IMR-90 (cell line): ENCODE measurements at regions not wholly inside any gene's neighbourhood (a gene's known extent, or its start where the extent isn't known, plus 50 kb on each side); places are given as distances from the start of the nearest gene placed in this dataset.
"Not testable (repeated sequence)": the region's sequence is repeated elsewhere in the genome, so short reads cannot be mapped to it uniquely, and the experiment has no call there.

Experiments used
- ATAC-seq: fragments of 200-7000 bp; cut with Tn5 transposase; 2 replicates; pipeline ENCODE4 v1.9.1; 2020; ENCODE audit warnings: low read depth, mild to moderate bottlenecking, moderate library complexity
- BruUV-seq: library from RNA; stranded (reverse); fragments of 400-500 nt; replicated peaks from 2 replicates; lab custom pipeline; 2021; lab: Mats Ljungman, UMichigan
- CTCF ChIA-PET: fragments of 300-600 bp; formaldehyde crosslinking; extraction: SDS; loops from one replicate; lab custom pipeline; 2021; ENCODE audit warnings: antibody characterized with exemption; lab: Yijun Ruan, JAX
- POLR2A ChIA-PET: fragments of 300-600 bp; sonication (Branson Sonifier 250); formaldehyde crosslinking; loops from one replicate; lab custom pipeline; 2022; ENCODE audit warnings: antibody characterized with exemption; ENCODE audit not compliant: unreplicated experiment; lab: Charles Lee
- DNase-seq: peaks from one replicate; pipeline ENCODE4 v3.0.0; 2013
- H2AFZ ChIP-seq: replicated peaks from 2 replicates; pipeline ENCODE3; 2013; ENCODE audit warnings: low read length, mild to moderate bottlenecking; ENCODE audit not compliant: poor library complexity
- H2AK5ac ChIP-seq: 2 replicates; pipeline ENCODE4 v1.6.1; 2013; ENCODE audit warnings: low read depth, low read length, inconsistent platforms
- H2AK9ac ChIP-seq: replicated peaks from 2 replicates; pipeline ENCODE3; 2013; ENCODE audit warnings: mild to moderate bottlenecking, low read depth, low read length, moderate library complexity; ENCODE audit not compliant: poor library complexity
- H2BK120ac ChIP-seq: 2 replicates; pipeline ENCODE4 v1.6.1; 2013; ENCODE audit warnings: low read depth, low read length, inconsistent platforms
- H2BK15ac ChIP-seq: 3 replicates; pipeline ENCODE4 v1.6.1; 2013; ENCODE audit warnings: low read depth, low read length, inconsistent platforms
- H2BK20ac ChIP-seq: 2 replicates; pipeline ENCODE4 v1.6.1; 2013; ENCODE audit warnings: low read depth, mild to moderate bottlenecking, inconsistent platforms, low read length, moderate library complexity
- H2BK5ac ChIP-seq: 2 replicates; pipeline ENCODE4 v1.6.1; 2013; ENCODE audit warnings: mild to moderate bottlenecking, low read depth, low read length, inconsistent platforms; ENCODE audit not compliant: poor library complexity, severe bottlenecking
- H3K14ac ChIP-seq: replicated peaks from 2 replicates; pipeline ENCODE4 v1.6.1; 2013; ENCODE audit warnings: low read depth, low read length, inconsistent platforms
- H3K18ac ChIP-seq: 2 replicates; pipeline ENCODE4 v1.6.1; 2013; ENCODE audit warnings: low read depth, low read length, control low read depth
- H3K23ac ChIP-seq: 2 replicates; pipeline ENCODE4 v1.6.1; 2013; ENCODE audit warnings: low read depth, low read length, inconsistent platforms
- H3K27ac ChIP-seq: 2 replicates; pipeline ENCODE4 v1.5.1; 2013; ENCODE audit warnings: mild to moderate bottlenecking, control low read depth, low read length; ENCODE audit not compliant: insufficient read depth
- H3K27me3 ChIP-seq: 2 replicates; pipeline ENCODE4 v1.6.1; 2013; ENCODE audit warnings: low read length; ENCODE audit not compliant: control insufficient read depth, insufficient read depth
- H3K36me3 ChIP-seq: 2 replicates; pipeline ENCODE4 v1.6.1; 2013; ENCODE audit warnings: low read length, mixed read lengths; ENCODE audit not compliant: control insufficient read depth, insufficient read depth
- H3K4ac ChIP-seq: 2 replicates; pipeline ENCODE4 v1.6.1; 2013; ENCODE audit warnings: low read depth, low read length, inconsistent platforms
- H3K4me1 ChIP-seq: 2 replicates; pipeline ENCODE4 v1.6.1; 2013; ENCODE audit warnings: low read length, mixed read lengths; ENCODE audit not compliant: control insufficient read depth, insufficient read depth
- H3K4me2 ChIP-seq: 2 replicates; pipeline ENCODE4 v1.6.1; 2013; ENCODE audit warnings: low read depth, mild to moderate bottlenecking, control low read depth, low read length, moderate library complexity
- H3K4me3 ChIP-seq: 2 replicates; pipeline ENCODE4 v1.5.1; 2013; ENCODE audit warnings: low read depth, mild to moderate bottlenecking, control low read depth, low read length, moderate library complexity; ENCODE audit not compliant: insufficient read depth
- H3K56ac ChIP-seq: 2 replicates; pipeline ENCODE4 v1.6.1; 2013; ENCODE audit warnings: low read length, inconsistent platforms; ENCODE audit not compliant: insufficient read depth; ENCODE audit errors: extremely low read depth
- H3K79me1 ChIP-seq, 2 experiments: 2 replicates each; pipeline ENCODE4 v1.6.1; 2013; ENCODE audit warnings: low read length in 2 of 2, inconsistent platforms in 1 of 2, low read depth in 1 of 2
- H3K9ac ChIP-seq: 2 replicates; pipeline ENCODE4 v1.6.1; 2013; ENCODE audit warnings: low read depth, low read length, control low read depth
- H3K9me1 ChIP-seq: 2 replicates; pipeline ENCODE4 v1.6.1; 2013; ENCODE audit warnings: low read length, inconsistent platforms; ENCODE audit not compliant: insufficient read depth
- H3K9me3 ChIP-seq: 2 replicates; pipeline ENCODE4 v1.6.1; 2013; ENCODE audit warnings: low read length; ENCODE audit not compliant: control insufficient read depth, insufficient read depth
- H4K20me1 ChIP-seq: 2 replicates; pipeline ENCODE4 v1.6.1; 2013; ENCODE audit warnings: low read length, inconsistent platforms; ENCODE audit not compliant: insufficient read depth
- H4K5ac ChIP-seq: 2 replicates; pipeline ENCODE4 v1.6.1; 2013; ENCODE audit warnings: mild to moderate bottlenecking, low read depth, low read length, control low read depth
- H4K8ac ChIP-seq, 2 experiments: 2 replicates each; pipeline ENCODE4 v1.6.1; 2013; ENCODE audit warnings: low read depth in 2 of 2, low read length in 2 of 2, control low read depth in 1 of 2, inconsistent platforms in 1 of 2
- H4K91ac ChIP-seq: 2 replicates; pipeline ENCODE4 v1.6.1; 2013; ENCODE audit warnings: low read depth, low read length, inconsistent platforms; ENCODE audit not compliant: insufficient read depth
- CEBPB ChIP-seq: IDR thresholded peaks from 2 replicates; pipeline ENCODE4 v1.6.1; 2012; ENCODE audit warnings: low read depth, low read length, improper control_type of control experiment
- CHD1 ChIP-seq: IDR thresholded peaks from 2 replicates; pipeline ENCODE4 v1.6.1; 2012; ENCODE audit warnings: low read depth, low read length, improper control_type of control experiment
- FOS ChIP-seq: fragments of 150-350 bp; IDR thresholded peaks from 2 replicates; pipeline ENCODE4 v1.6.1; 2016; ENCODE audit warnings: low read depth, low read length
- MAFK ChIP-seq: IDR thresholded peaks from 2 replicates; pipeline ENCODE4 v1.6.1; 2012; ENCODE audit warnings: low read depth, low read length, improper control_type of control experiment
- MAZ ChIP-seq: IDR thresholded peaks from 2 replicates; pipeline ENCODE4 v1.6.1; 2012; ENCODE audit warnings: low read depth, mild to moderate bottlenecking, low read length, improper control_type of control experiment, moderate library complexity, borderline replicate concordance
- MXI1 ChIP-seq: IDR thresholded peaks from 2 replicates; pipeline ENCODE4 v1.6.1; 2012; ENCODE audit warnings: low read depth, mild to moderate bottlenecking, low read length, moderate library complexity, borderline replicate concordance
- RFX5 ChIP-seq: IDR thresholded peaks from 2 replicates; pipeline ENCODE4 v1.8.0; 2012; ENCODE audit warnings: low read depth, mild to moderate bottlenecking, low read length, moderate library complexity
- WGBS, 2 experiments: methylation state at CpG; one replicate each; pipeline versions ENCODE4 v1.1.5 to v1.1.7; 2013; ENCODE audit warnings: missing lambda C conversion rate in 2 of 2; ENCODE audit not compliant: insufficient read length in 1 of 2; ENCODE audit errors: extremely low coverage in 2 of 2; 5-methylcytosine and 5-hydroxymethylcytosine counted together
- dilution Hi-C: fragments of 300-500 bp; cut with HindIII; formaldehyde crosslinking; loops from one replicate; pipeline ENCODE4 v1.14.3; 2018; ENCODE audit warnings: low sequenced_read_pairs; ENCODE audit not compliant: unreplicated experiment
- in situ Hi-C: fragments of 300-500 bp; cut with MboI; formaldehyde crosslinking; loops from 3 replicates; pipeline ENCODE4 v1.14.3; 2019; ENCODE audit warnings: low sequenced_read_pairs, inconsistent platforms, mixed read lengths
- intact Hi-C: fragments of 100-400 bp; cut with micrococcal nuclease; formaldehyde crosslinking; loops from 2 replicates; pipeline ENCODE4 v1.10.0; 2022
- TF ChIP-seq, protein P1 (sequence below): conservative IDR thresholded peaks from 2 replicates; pipeline ENCODE4 v1.5.1; 2012; ENCODE audit warnings: mild to moderate bottlenecking, low read depth, low read length, improper control_type of control experiment

DNA sequence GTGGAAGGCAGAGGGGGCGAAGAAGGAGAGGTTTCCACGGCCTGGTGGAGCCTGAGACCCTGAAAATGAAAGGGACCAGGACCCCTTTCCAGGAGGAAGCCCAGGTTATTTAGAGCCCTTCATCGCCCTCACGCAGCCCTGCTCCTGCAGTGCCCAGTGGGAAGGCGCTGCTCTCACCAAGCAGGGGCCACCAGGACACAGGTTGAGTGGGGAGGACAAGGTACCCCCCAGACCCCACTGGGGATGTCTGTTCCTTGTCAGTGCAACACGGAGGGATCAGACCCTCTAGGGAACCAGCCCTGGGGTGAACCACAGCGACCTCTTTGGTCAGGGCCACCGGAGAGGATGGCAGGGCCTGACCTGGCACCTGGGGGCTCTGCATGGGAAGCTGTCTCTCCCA lies 163.9 kb downstream of the C16orf95 start:
- dilution Hi-C loops: no loop called here
- ChIA-PET CTCF (no interaction called here), POLR2A (no interaction called here)
- no peak overlapping the region for H3K56ac ChIP-seq
- no peak overlapping the region for H4K8ac ChIP-seq
- ATAC-seq (no peak), DNase-seq (no peak)
- no peak overlapping the region for H2BK5ac ChIP-seq
- no peak overlapping the region for H2BK20ac ChIP-seq
- TF ChIP-seq MAFK (no peak), RFX5 (no peak), FOS (no peak), CEBPB (no peak), CHD1 (no peak), MAZ (no peak), MXI1 (no peak)
- TF ChIP-seq, protein P1, sequence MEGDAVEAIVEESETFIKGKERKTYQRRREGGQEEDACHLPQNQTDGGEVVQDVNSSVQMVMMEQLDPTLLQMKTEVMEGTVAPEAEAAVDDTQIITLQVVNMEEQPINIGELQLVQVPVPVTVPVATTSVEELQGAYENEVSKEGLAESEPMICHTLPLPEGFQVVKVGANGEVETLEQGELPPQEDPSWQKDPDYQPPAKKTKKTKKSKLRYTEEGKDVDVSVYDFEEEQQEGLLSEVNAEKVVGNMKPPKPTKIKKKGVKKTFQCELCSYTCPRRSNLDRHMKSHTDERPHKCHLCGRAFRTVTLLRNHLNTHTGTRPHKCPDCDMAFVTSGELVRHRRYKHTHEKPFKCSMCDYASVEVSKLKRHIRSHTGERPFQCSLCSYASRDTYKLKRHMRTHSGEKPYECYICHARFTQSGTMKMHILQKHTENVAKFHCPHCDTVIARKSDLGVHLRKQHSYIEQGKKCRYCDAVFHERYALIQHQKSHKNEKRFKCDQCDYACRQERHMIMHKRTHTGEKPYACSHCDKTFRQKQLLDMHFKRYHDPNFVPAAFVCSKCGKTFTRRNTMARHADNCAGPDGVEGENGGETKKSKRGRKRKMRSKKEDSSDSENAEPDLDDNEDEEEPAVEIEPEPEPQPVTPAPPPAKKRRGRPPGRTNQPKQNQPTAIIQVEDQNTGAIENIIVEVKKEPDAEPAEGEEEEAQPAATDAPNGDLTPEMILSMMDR: no peak
- H3K14ac ChIP-seq: no peak overlapping the region
- H3K4ac ChIP-seq: no peak overlapping the region
- H2AK5ac ChIP-seq: no peak overlapping the region
- WGBS, 2 experiments: 30% methylated on average over 2 of the region's 8 CpGs; no CpG with 5 or more reads in 1 of the 2 experiments
- no peaks in the 10 kb centered on the region for H3K9me1 ChIP-seq
- no peaks in the 10 kb centered on the region; the same call in 1 of the 2 replicates for H3K4me1 ChIP-seq
- H2AFZ ChIP-seq: no peak overlapping the region
- H3K4me3 ChIP-seq: no peak overlapping the region
- H3K9me3 ChIP-seq: peaks cover 10% of the 10 kb centered on the region
- no peaks in the 10 kb centered on the region for H3K79me1 ChIP-seq
- H3K27ac ChIP-seq: no peak overlapping the region
- H4K20me1 ChIP-seq: no peaks in the 10 kb centered on the region
- H4K91ac ChIP-seq: no peak overlapping the region
- H2BK120ac ChIP-seq: no peak overlapping the region
- H3K36me3 ChIP-seq: no peaks in the 10 kb centered on the region
- in situ Hi-C loops: no loop called here
- no peak overlapping the region for H4K5ac ChIP-seq
- no peak overlapping the region for H2AK9ac ChIP-seq
- H3K18ac ChIP-seq: no peak overlapping the region
- H3K9ac ChIP-seq: no peak overlapping the region
- no peak overlapping the region for H2BK15ac ChIP-seq
- intact Hi-C loops: no loop called here
- peaks cover 25% of the 10 kb centered on the region for H3K27me3 ChIP-seq
- no TSS peak for BruUV-seq
- H3K23ac ChIP-seq: no peak overlapping the region
- H3K4me2 ChIP-seq: no peak overlapping the region

DNA sequence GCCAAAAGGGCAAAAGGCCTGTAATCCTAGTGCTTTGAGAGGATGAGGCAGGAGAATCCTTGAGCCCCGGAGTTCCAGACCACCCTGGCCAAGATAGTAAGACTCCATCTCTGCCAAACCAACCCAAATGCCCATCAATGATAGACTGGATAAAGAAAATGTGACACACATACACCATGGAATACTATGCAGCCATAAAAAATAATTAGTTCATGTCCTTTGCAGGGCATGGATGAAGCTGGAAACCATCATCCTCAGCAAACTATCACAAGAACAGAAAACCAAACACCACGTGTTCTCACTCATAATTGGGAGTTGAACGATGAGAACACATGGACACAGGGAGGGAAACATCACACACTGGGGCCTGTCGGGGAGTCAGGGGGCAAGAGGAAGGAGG lies 161.9 kb downstream of the C16orf95 start:
- H3K4me2 ChIP-seq, ATAC-seq, H2AFZ ChIP-seq, H3K79me1 ChIP-seq, CTCF ChIA-PET, H3K27ac ChIP-seq, POLR2A ChIA-PET, dilution Hi-C loops, H4K91ac ChIP-seq, H3K9me3 ChIP-seq, H2BK120ac ChIP-seq, H3K9ac ChIP-seq, H3K56ac ChIP-seq, H2BK5ac ChIP-seq, H3K4me3 ChIP-seq, in situ Hi-C loops, H3K23ac ChIP-seq, H2AK9ac ChIP-seq, BruUV-seq, H3K14ac ChIP-seq, H3K4me1 ChIP-seq, H3K18ac ChIP-seq, H4K20me1 ChIP-seq, intact Hi-C loops, H2AK5ac ChIP-seq, H4K8ac ChIP-seq, H3K9me1 ChIP-seq, DNase-seq, H3K4ac ChIP-seq, H2BK20ac ChIP-seq, H2BK15ac ChIP-seq, H3K36me3 ChIP-seq, H4K5ac ChIP-seq: not testable (repeated sequence)
- H3K27me3 ChIP-seq: peaks cover 33% of the 10 kb centered on the region
- 100% methylated on average over 1 of the region's 4 CpGs; no CpG with 5 or more reads in 1 of the 2 experiments for WGBS, 2 experiments
